ENCODE measurements at regions not wholly inside any gene's neighbourhood (a gene's known extent, or its start where the extent isn't known, plus 50 kb on each side); places are given as distances from the start of the nearest gene placed in this dataset.
"Not testable (repeated sequence)": the region's sequence is repeated elsewhere in the genome, so short reads cannot be mapped to it uniquely, and the experiment has no call there.

GRCh38 chr5:21483790-21484497 lies 1369.2 kb downstream of the CDH12 start:
- TF ChIP-seq BRCA1 (IDR thresholded peaks at IDR 0.05; ENCODE audit: low read depth, low read length); CTCF (IDR thresholded peaks at IDR 0.05 in 2 of 3, conservative IDR thresholded peaks at IDR 0.05 in 1 of 3; ENCODE audit: control insufficient read depth in 2 of 3, extremely low read depth in 1 of 3, insufficient read depth in 1 of 3, low read depth in 3 of 3, low read length in 3 of 3); CREB1 (IDR thresholded peaks at IDR 0.05; ENCODE audit: low read depth); SMC3 (IDR thresholded peaks at IDR 0.05; ENCODE audit: borderline replicate concordance, low read length): not testable (repeated sequence)

Measured in GM12878 (cell line).